Mesendoderm (in vitro differentiated cells): ENCODE measurements at regions not wholly inside any gene's neighbourhood (a gene's known extent, or its start where the extent isn't known, plus 50 kb on each side); places are given as distances from the start of the nearest gene placed in this dataset.

ENCODE experiments used
- DNase-seq: peaks from one replicate; pipeline ENCODE4 v3.0.0; 2013
- H2AK5ac ChIP-seq: 2 replicates; pipeline ENCODE4 v1.6.1; 2013; ENCODE audit warnings: low read length, inconsistent platforms
- H2BK120ac ChIP-seq: 2 replicates; pipeline ENCODE4 v1.6.1; 2013; ENCODE audit warnings: low read depth, mild to moderate bottlenecking, low read length, moderate library complexity, mixed read lengths
- H2BK15ac ChIP-seq: replicated peaks from 2 replicates; pipeline ENCODE4 v1.6.1; 2013; ENCODE audit warnings: low read depth, mild to moderate bottlenecking, moderate library complexity
- H2BK5ac ChIP-seq: 2 replicates; pipeline ENCODE4 v1.6.1; 2013; ENCODE audit warnings: low read length, inconsistent platforms
- H3K18ac ChIP-seq: 2 replicates; pipeline ENCODE4 v1.6.1; 2013; ENCODE audit warnings: mild to moderate bottlenecking, low read length, mixed read lengths
- H3K23ac ChIP-seq: one replicate; pipeline ENCODE4 v1.6.1; 2013; ENCODE audit warnings: low read length
- H3K27ac ChIP-seq: 2 replicates; pipeline ENCODE4 v1.5.1; 2013; ENCODE audit warnings: low read depth, mild to moderate bottlenecking, inconsistent platforms, low read length, moderate library complexity
- H3K27me3 ChIP-seq: 2 replicates; pipeline ENCODE4 v1.6.1; 2013; ENCODE audit warnings: low read length, control low read depth, mild to moderate bottlenecking, inconsistent platforms; ENCODE audit not compliant: insufficient read depth, poor library complexity
- H3K36me3 ChIP-seq: 2 replicates; pipeline ENCODE4 v1.6.1; 2013; ENCODE audit warnings: low read length, inconsistent platforms; ENCODE audit not compliant: control insufficient read depth, insufficient read depth
- H3K4ac ChIP-seq: one replicate; pipeline ENCODE4 v1.6.1; 2013; ENCODE audit warnings: low read depth, mild to moderate bottlenecking, low read length, moderate library complexity
- H3K4me1 ChIP-seq: 2 replicates; pipeline ENCODE4 v1.6.1; 2013; ENCODE audit warnings: low read depth, low read length, inconsistent platforms; ENCODE audit not compliant: control insufficient read depth
- H3K4me2 ChIP-seq: 2 replicates; pipeline ENCODE4 v1.6.1; 2013; ENCODE audit warnings: low read length
- H3K4me3 ChIP-seq: 2 replicates; pipeline ENCODE4 v1.5.1; 2013; ENCODE audit warnings: mild to moderate bottlenecking, low read length
- H3K56ac ChIP-seq: one replicate; pipeline ENCODE4 v1.6.1; 2013; ENCODE audit warnings: low read length
- H3K79me1 ChIP-seq: 2 replicates; pipeline ENCODE4 v1.6.1; 2013; ENCODE audit warnings: low read length, inconsistent platforms
- H3K79me2 ChIP-seq: 2 replicates; pipeline ENCODE4 v1.6.1; 2013; ENCODE audit warnings: mild to moderate bottlenecking, low read length; ENCODE audit not compliant: control insufficient read depth, insufficient read depth
- H3K9ac ChIP-seq: 2 replicates; pipeline ENCODE4 v1.6.1; 2013; ENCODE audit warnings: low read length, inconsistent platforms
- H4K5ac ChIP-seq: one replicate; pipeline ENCODE4 v1.6.1; 2013; ENCODE audit warnings: low read length
- H4K8ac ChIP-seq: one replicate; pipeline ENCODE4 v1.6.1; 2013; ENCODE audit warnings: low read depth, mild to moderate bottlenecking, control low read depth, low read length, moderate library complexity
- WGBS: extraction: QIAGEN DNeasy Blood & Tissue Kit; methylation state at CpG from one replicate; pipeline ENCODE4 v1.1.7; 2013; ENCODE audit warnings: low lambda C conversion rate, missing lambda C conversion rate; ENCODE audit not compliant: insufficient coverage; ENCODE audit errors: extremely low coverage; 5-methylcytosine and 5-hydroxymethylcytosine counted together

- H2BK120ac ChIP-seq, result no peak overlapping the region
- H4K8ac ChIP-seq, result no peak overlapping the region
- H3K18ac ChIP-seq, result no peak overlapping the region
- peaks cover 6% of the 10 kb centered on the region for H3K4me1 ChIP-seq
- no peak overlapping the region for H2BK5ac ChIP-seq
- H3K79me1 ChIP-seq, result no peaks in the 10 kb centered on the region
- H3K9ac ChIP-seq, result no peak overlapping the region
- H3K4me3 ChIP-seq, result no peak overlapping the region
- H2AK5ac ChIP-seq, result no peak overlapping the region
- H3K56ac ChIP-seq, result no peak overlapping the region
- H3K36me3 ChIP-seq, result no peaks in the 10 kb centered on the region
- H3K27me3 ChIP-seq, result no peaks in the 10 kb centered on the region
- no CpG with 5 or more reads among the region's 4 CpGs for WGBS
- H3K23ac ChIP-seq, result no peak overlapping the region
- DNase-seq, result no peak
- no peak overlapping the region for H4K5ac ChIP-seq
- no peak overlapping the region for H2BK15ac ChIP-seq
- H3K79me2 ChIP-seq, result no peaks in the 10 kb centered on the region
- no peak overlapping the region for H3K4ac ChIP-seq
- no peak overlapping the region for H3K4me2 ChIP-seq
- no peak overlapping the region for H3K27ac ChIP-seq
Observed at GRCh38 chr12:126509572-126509971, 1444.3 kb downstream of the AACS start.

- Histone ChIP-seq H3K56ac (no peak overlapping the region), H2BK15ac (no peak overlapping the region), H3K23ac (no peak overlapping the region), H3K4me1 (peaks cover 6% of the 10 kb centered on the region), H3K79me2 (no peaks in the 10 kb centered on the region), H3K4me2 (no peak overlapping the region), H2BK120ac (no peak overlapping the region), H4K8ac (no peak overlapping the region), H3K9ac (no peak overlapping the region), H4K5ac (no peak overlapping the region), H3K18ac (no peak overlapping the region), H2AK5ac (no peak overlapping the region), H3K4me3 (no peak overlapping the region), H2BK5ac (no peak overlapping the region), H3K27ac (no peak overlapping the region), H3K27me3 (no peaks in the 10 kb centered on the region), H3K36me3 (no peaks in the 10 kb centered on the region), H3K79me1 (no peaks in the 10 kb centered on the region), H3K4ac (no peak overlapping the region)
- no peak for DNase-seq
- WGBS, result no CpG with 5 or more reads among the region's 5 CpGs
Observed at GRCh38 chr12:126510630-126511029, 1445.4 kb downstream of the AACS start.

- H3K56ac ChIP-seq, result no peak overlapping the region
- H4K5ac ChIP-seq, result no peak overlapping the region
- H3K23ac ChIP-seq, result no peak overlapping the region
- no peak overlapping the region for H3K4me3 ChIP-seq
- H2BK5ac ChIP-seq, result no peak overlapping the region
- no CpG with 5 or more reads among the region's 5 CpGs for WGBS
- no peak overlapping the region for H2BK15ac ChIP-seq
- H3K4ac ChIP-seq, result peak overlapping the region; percentile 7
- no peak overlapping the region for H4K8ac ChIP-seq
- H2BK120ac ChIP-seq, result no peak overlapping the region
- peaks cover 6% of the 10 kb centered on the region for H3K4me1 ChIP-seq
- H3K4me2 ChIP-seq, result no peak overlapping the region
- peak overlapping the region; percentile 32 for H3K18ac ChIP-seq
- DNase-seq, result peak; percentile 68
- no peaks in the 10 kb centered on the region for H3K36me3 ChIP-seq
- H3K27ac ChIP-seq, result no peak overlapping the region
- H2AK5ac ChIP-seq, result no peak overlapping the region
- no peaks in the 10 kb centered on the region for H3K79me2 ChIP-seq
- H3K9ac ChIP-seq, result no peak overlapping the region
- no peaks in the 10 kb centered on the region for H3K79me1 ChIP-seq
- H3K27me3 ChIP-seq, result no peaks in the 10 kb centered on the region
Observed at GRCh38 chr12:126512916-126513913, 1448.0 kb downstream of the AACS start.

GRCh38 chr12:126518596-126519200, 1453.5 kb downstream of the AACS start:
- no peak overlapping the region for H3K4me3 ChIP-seq
- H2BK5ac ChIP-seq, result no peak overlapping the region
- no peaks in the 10 kb centered on the region for H3K36me3 ChIP-seq
- DNase-seq, result no peak
- no peak overlapping the region for H2BK15ac ChIP-seq
- no peak overlapping the region for H4K5ac ChIP-seq
- no CpG with 5 or more reads among the region's 10 CpGs for WGBS
- H2BK120ac ChIP-seq, result no peak overlapping the region
- no peak overlapping the region for H3K23ac ChIP-seq
- no peak overlapping the region for H3K56ac ChIP-seq
- no peak overlapping the region for H3K9ac ChIP-seq
- H3K79me2 ChIP-seq, result no peaks in the 10 kb centered on the region
- H3K4me1 ChIP-seq, result no peaks in the 10 kb centered on the region
- no peak overlapping the region for H3K27ac ChIP-seq
- no peak overlapping the region for H4K8ac ChIP-seq
- no peak overlapping the region for H2AK5ac ChIP-seq
- H3K79me1 ChIP-seq, result no peaks in the 10 kb centered on the region
- no peak overlapping the region for H3K4me2 ChIP-seq
- no peak overlapping the region for H3K4ac ChIP-seq
- no peak overlapping the region for H3K18ac ChIP-seq
- no peaks in the 10 kb centered on the region for H3K27me3 ChIP-seq

- no peak overlapping the region for H3K18ac ChIP-seq
- H3K4me3 ChIP-seq, result no peak overlapping the region
- H3K4ac ChIP-seq, result no peak overlapping the region
- no peaks in the 10 kb centered on the region for H3K79me2 ChIP-seq
- no peak overlapping the region for H2BK15ac ChIP-seq
- H3K56ac ChIP-seq, result no peak overlapping the region
- no peaks in the 10 kb centered on the region for H3K27me3 ChIP-seq
- H3K79me1 ChIP-seq, result no peaks in the 10 kb centered on the region
- H3K36me3 ChIP-seq, result no peaks in the 10 kb centered on the region
- no peak overlapping the region for H2BK5ac ChIP-seq
- no peak for DNase-seq
- no peak overlapping the region for H3K9ac ChIP-seq
- no peak overlapping the region for H4K5ac ChIP-seq
- no peaks in the 10 kb centered on the region for H3K4me1 ChIP-seq
- no peak overlapping the region for H2BK120ac ChIP-seq
- peak overlapping the region; percentile 5 for H4K8ac ChIP-seq
- no peak overlapping the region for H3K23ac ChIP-seq
- H3K27ac ChIP-seq, result no peak overlapping the region
- H2AK5ac ChIP-seq, result no peak overlapping the region
- WGBS, result no CpG with 5 or more reads among the region's 3 CpGs
- H3K4me2 ChIP-seq, result no peak overlapping the region
Observed at GRCh38 chr12:126519833-126520232, 1454.6 kb downstream of the AACS start.
